ENCODE measurements at regions not wholly inside any gene's neighbourhood (a gene's known extent, or its start where the extent isn't known, plus 50 kb on each side); places are given as distances from the start of the nearest gene placed in this dataset.
A peak's percentile ranks its signal among the peaks of the same experiment; 100 is the strongest.

GRCh38 chr2:65500310-65501040 lies 68.1 kb upstream of the SPRED2 start:
- no peak for DNase-seq

DNA sequence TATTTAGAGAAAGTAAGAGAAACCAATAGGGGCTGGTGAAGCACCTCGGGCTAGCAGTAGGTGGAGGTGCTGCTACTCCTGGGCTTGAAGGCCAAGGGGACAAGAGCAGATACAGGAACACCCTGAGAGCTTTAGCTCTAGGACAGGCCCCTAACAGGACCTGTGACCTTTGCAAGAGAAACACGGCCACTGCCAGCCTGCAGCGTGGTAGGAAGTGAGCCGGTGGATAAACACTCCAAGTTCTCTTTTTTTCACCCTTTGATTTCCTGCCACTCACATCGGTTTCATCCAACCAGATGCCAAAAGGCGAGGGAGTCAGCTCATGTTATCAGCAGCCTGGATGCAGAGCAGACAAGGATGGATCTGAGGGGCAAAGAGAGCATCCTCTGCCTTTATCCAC lies 66.8 kb upstream of the SPRED2 start:
- no peak for DNase-seq

- DNase-seq = peak; percentile 57
These were observed 66.0 kb upstream of the SPRED2 start for GRCh38 chr2:65498396-65498795.

DNA sequence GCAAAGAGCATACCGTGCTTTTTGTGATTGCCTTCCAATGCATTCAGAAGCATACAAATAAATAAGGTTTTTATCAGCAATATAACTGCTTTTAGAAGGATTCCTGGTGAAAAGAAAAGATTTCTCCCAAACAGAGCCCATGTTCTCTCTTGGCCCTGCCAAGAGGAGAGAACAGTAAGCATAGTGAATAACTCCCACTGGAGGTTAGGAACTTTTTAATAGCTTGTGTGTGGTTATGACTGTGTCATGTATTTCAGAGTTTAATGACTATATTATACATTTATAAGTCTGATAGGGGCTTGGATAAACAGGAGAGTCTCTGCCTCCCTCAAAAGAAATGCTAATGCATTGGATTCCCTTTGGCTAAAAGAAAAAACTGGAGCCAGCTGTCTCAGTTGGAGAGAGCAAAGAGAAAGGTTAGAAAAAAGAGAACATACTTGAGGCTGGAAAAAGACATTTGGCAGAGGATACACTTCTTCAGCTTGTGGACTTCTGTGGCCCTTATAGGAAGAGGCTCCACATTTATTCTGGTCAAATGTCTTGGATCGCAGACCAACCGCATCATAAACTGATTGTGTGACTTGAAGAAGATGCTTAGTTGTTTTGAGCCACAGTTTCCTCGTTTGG lies 63.0 kb upstream of the SPRED2 start:
- DNase-seq = peak; percentile 59

GRCh38 chr2:65494078-65494477 lies 61.7 kb upstream of the SPRED2 start:
- no peak for DNase-seq

DNA sequence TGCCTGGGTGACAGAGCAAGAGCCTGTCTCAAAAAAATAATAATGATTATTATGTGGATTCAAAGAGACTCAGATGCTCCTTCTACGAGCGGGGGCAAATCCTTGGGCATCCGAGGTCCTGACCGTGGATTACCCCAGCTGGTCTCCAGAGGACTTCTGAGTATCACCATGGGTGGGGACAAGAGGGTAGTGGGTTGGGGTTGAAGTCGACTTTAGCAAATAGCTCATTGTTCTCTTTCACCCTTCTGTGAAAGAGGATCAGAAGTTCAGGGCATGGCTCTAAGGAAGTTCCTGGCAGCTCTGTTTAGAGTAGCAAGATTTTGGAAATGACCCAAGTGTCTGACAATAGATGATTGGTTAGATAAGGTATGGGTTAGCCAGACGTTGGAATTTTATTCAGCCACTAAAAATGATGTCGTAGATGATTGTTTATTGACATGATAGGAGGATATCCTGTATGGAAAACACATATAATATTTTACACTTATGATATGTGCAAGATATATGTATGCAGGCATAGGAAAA lies 59.0 kb upstream of the SPRED2 start:
- no peak for DNase-seq

- no peak for DNase-seq
These were observed 57.8 kb upstream of the SPRED2 start for GRCh38 chr2:65490222-65490621.

DNA sequence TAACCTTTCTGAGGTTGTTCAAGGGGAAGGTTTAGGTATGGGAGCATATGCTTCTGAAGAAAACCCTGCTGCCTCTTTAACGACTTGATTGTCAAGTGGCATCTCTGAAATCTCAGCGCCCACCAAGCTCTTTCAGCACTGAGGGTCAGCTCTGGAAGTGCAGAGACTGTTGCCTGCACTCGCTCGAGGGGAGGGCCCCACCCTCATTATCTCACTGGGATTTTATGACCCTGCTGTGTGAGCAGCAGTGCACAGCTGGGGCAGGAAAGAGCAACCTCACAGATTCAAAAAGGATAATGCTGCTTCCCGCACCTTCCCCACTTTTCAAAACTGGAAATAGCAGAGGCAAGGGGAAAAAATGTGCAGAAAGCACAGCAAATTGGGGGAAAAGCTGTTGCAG lies 56.9 kb upstream of the SPRED2 start:
- no peak for DNase-seq

DNA sequence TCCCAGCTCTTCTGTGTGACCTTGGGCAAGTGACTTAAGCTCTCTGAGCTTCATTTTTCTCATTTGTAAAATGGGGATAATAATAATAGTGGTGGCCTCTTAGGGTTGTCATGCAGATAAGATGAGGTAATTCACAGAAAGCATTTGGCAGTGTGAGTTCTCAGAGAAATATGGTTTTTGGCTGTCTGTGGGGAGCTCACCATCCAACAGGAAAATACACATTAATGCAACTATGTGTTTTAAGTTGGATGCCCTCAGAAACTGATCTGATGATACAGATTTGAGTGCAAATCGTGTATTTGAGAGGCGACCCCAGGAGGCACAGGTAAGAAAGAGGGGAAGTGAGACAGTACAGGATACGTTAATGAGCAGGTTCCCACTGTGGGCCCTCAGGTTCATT lies 56.1 kb upstream of the SPRED2 start:
- DNase-seq = no peak

- no peak for DNase-seq
These were observed 55.0 kb upstream of the SPRED2 start for GRCh38 chr2:65487404-65487803.

GRCh38 chr2:65486802-65487201 lies 54.4 kb upstream of the SPRED2 start:
- no peak for DNase-seq

- no peak for DNase-seq
These were observed 53.9 kb upstream of the SPRED2 start for GRCh38 chr2:65486282-65486681.

DNA sequence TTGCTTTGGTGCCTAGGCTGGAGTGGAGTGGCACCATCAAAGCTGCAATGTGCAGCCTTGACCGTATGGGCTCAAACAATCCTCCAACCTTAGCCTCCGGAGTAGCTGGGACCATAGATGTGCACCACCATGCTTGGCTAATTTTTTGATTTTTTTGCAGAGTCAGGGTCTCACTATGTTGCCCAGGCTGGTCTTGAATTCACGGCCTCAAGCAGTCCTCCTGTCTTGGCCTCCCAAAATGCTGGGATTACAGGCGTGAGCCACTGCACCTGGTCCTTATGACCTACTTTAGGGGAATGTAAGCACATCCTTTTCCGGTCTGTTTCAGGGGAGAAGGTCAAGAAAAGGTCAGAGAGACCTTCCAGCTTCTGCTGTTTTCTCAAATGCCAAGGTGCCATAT lies 53.4 kb upstream of the SPRED2 start:
- DNase-seq = no peak

DNA sequence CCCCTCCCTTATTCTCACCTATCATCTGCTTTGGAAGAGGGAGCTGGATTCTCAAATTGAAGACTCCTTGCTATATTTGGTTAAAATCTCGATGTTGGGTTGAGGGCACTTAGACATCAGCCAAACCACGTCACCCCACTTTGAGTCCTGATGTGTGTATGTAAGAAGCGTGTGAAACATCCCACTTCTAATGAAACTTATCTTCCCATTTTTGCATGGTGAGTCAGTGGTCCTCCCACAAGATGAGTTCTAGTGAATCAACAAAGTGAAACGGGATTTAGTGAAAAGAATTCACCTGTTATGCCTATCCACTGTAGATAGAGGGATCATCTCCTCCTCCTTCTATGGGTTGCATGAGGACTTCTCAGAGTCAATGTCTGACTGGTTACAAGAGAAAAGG lies 51.4 kb upstream of the SPRED2 start:
- DNase-seq = no peak

GRCh38 chr2:65482971-65483370 lies 50.6 kb upstream of the SPRED2 start:
- DNase-seq = no peak

All from muscle of arm (tissue), 1 donor.